Left lung (tissue), 4 donors: ENCODE measurements at regions not wholly inside any gene's neighbourhood (a gene's known extent, or its start where the extent isn't known, plus 50 kb on each side); places are given as distances from the start of the nearest gene placed in this dataset.

ENCODE experiments used
- ATAC-seq: fragments of 200-7000 bp; cut with Tn5 transposase; one replicate; pipeline ENCODE4 v1.9.1; 2020; ENCODE audit warnings: moderate library complexity
- DNase-seq, 4 donors: peaks; one replicate each; pipeline ENCODE4 v3.0.0-alpha.2; 2013 to 2020
- H3K27ac ChIP-seq, 2 donors: fragments of 200-600 bp; sonication (generic) in 1 of 2; one replicate each; pipeline versions ENCODE4 v1.5.0 to v1.8.0; 2020 to 2021
- H3K27me3 ChIP-seq, 2 donors: fragments of 200-600 bp; sonication (generic) in 1 of 2; one replicate each; pipeline versions ENCODE4 v1.5.0 to v1.8.0; 2020 to 2021
- H3K36me3 ChIP-seq, 2 donors: fragments of 200-600 bp; sonication (generic) in 1 of 2; one replicate each; pipeline versions ENCODE4 v1.5.0 to v1.8.0; 2020 to 2021
- H3K4me1 ChIP-seq, 2 donors: fragments of 200-600 bp; one replicate each; pipeline ENCODE4 v1.8.0; 2021
- H3K4me3 ChIP-seq, 2 donors: fragments of 200-600 bp; sonication (generic) in 1 of 2; one replicate each; pipeline versions ENCODE4 v1.5.0 to v1.8.0; 2020 to 2021; ENCODE audit warnings: mild to moderate bottlenecking in 1 of 2
- H3K9me3 ChIP-seq, 2 donors: fragments of 200-600 bp; sonication (generic) in 1 of 2; one replicate each; pipeline versions ENCODE4 v1.5.0 to v1.8.0; 2020 to 2021
- CTCF ChIP-seq, 2 donors: fragments of 200-600 bp; sonication (generic) in 1 of 2; IDR thresholded peaks; one replicate each; pipeline versions ENCODE4 v1.5.0 to v1.8.0; 2021; ENCODE audit warnings: antibody characterized with exemption in 2 of 2
- intact Hi-C, 2 donors: fragments of 100-400 bp; cut with DNase I; formaldehyde crosslinking; loops; one replicate each; pipeline versions ENCODE4 v1.11.2 to v1.14.2; 2022
- donor health status: DM: no; HTN: yes; CAD: no.
- donor health status: DM: no; HTN: no; CAD: no.

GRCh38 chr18:40929399-40929798, 1025.6 kb upstream of the PIK3C3 start:
- Histone ChIP-seq H3K27ac (no peak overlapping the region), H3K9me3 (no peaks in the 10 kb centered on the region), H3K4me3 (no peak overlapping the region), H3K36me3 (no peaks in the 10 kb centered on the region), H3K27me3 (no peaks in the 10 kb centered on the region), H3K4me1 (no peaks in the 10 kb centered on the region)
- no peak for TF ChIP-seq CTCF (IDR thresholded peaks at IDR 0.05)
- no peak for DNase-seq
- ATAC-seq: no peak
- intact Hi-C loops: no loop called here

- Histone ChIP-seq H3K27ac (no peak overlapping the region), H3K4me3 (no peak overlapping the region), H3K36me3 (no peaks in the 10 kb centered on the region), H3K9me3 (no peaks in the 10 kb centered on the region), H3K4me1 (no peaks in the 10 kb centered on the region), H3K27me3 (no peaks in the 10 kb centered on the region)
- ATAC-seq (no peak), DNase-seq (no peak)
- intact Hi-C loops: no loop called here
- TF ChIP-seq CTCF (IDR thresholded peaks at IDR 0.05): no peak
Measured at GRCh38 chr18:40926679-40927078, 1028.4 kb upstream of the PIK3C3 start.

GRCh38 chr18:40925071-40925541, 1029.9 kb upstream of the PIK3C3 start:
- TF ChIP-seq CTCF (IDR thresholded peaks at IDR 0.05): no peak

GRCh38 chr18:40921845-40922629, 1033.0 kb upstream of the PIK3C3 start:
- ATAC-seq (no peak), DNase-seq (no peak)
- H3K4me1 ChIP-seq: no peaks in the 10 kb centered on the region
- no peak overlapping the region for H3K27ac ChIP-seq
- no peak overlapping the region for H3K4me3 ChIP-seq
- no peak for TF ChIP-seq CTCF (IDR thresholded peaks at IDR 0.05)
- no peaks in the 10 kb centered on the region for H3K27me3 ChIP-seq
- intact Hi-C loops: no loop called here
- H3K9me3 ChIP-seq: no peaks in the 10 kb centered on the region
- H3K36me3 ChIP-seq: no peaks in the 10 kb centered on the region

More at GRCh38 chr18:40925071-40925541, 1029.9 kb upstream of the PIK3C3 start:
- no peak for DNase-seq
- no peaks in the 10 kb centered on the region for H3K4me1 ChIP-seq
- ATAC-seq: no peak
- no peak overlapping the region for H3K27ac ChIP-seq
- H3K27me3 ChIP-seq: no peaks in the 10 kb centered on the region
- no peaks in the 10 kb centered on the region for H3K36me3 ChIP-seq
- intact Hi-C loops: no loop called here
- no peaks in the 10 kb centered on the region for H3K9me3 ChIP-seq
- H3K4me3 ChIP-seq: no peak overlapping the region

GRCh38 chr18:40917056-40917455, 1038.0 kb upstream of the PIK3C3 start:
- H3K9me3 ChIP-seq: no peaks in the 10 kb centered on the region
- no peak for ATAC-seq
- no peaks in the 10 kb centered on the region for H3K4me1 ChIP-seq
- H3K4me3 ChIP-seq: no peak overlapping the region
- no peaks in the 10 kb centered on the region for H3K27me3 ChIP-seq
- H3K36me3 ChIP-seq: no peaks in the 10 kb centered on the region
- intact Hi-C loops: no loop called here
- TF ChIP-seq CTCF (IDR thresholded peaks at IDR 0.05): no peak
- H3K27ac ChIP-seq: no peak overlapping the region
- DNase-seq: no peak
